Motor neuron (in vitro differentiated cells): ENCODE measurements at regions not wholly inside any gene's neighbourhood (a gene's known extent, or its start where the extent isn't known, plus 50 kb on each side); places are given as distances from the start of the nearest gene placed in this dataset.

Source experiments
- ATAC-seq, 8 experiments: fragments of 200-7000 bp; cut with Tn5 transposase; replicated peaks in 6 of 8; 2 replicates each; pipeline ENCODE4 v1.8.0; 2021; ENCODE audit warnings: mild to moderate bottlenecking in 8 of 8, moderate library complexity in 8 of 8
- H3K27ac ChIP-seq, 2 donors: fragments of 250-450 bp; sonication (Bioruptor Pico); 2 replicates each; pipeline ENCODE4 v1.9.0; 2021; ENCODE audit warnings: antibody characterized with exemption in 2 of 2, mild to moderate bottlenecking in 2 of 2, moderate library complexity in 1 of 2
- H3K4me1 ChIP-seq, 2 donors: fragments of 250-450 bp; sonication (Bioruptor Pico); replicated peaks in 1 of 2; 2 replicates each; pipeline ENCODE4 v1.6.1; 2021; ENCODE audit warnings: antibody characterized with exemption in 2 of 2, mild to moderate bottlenecking in 2 of 2, moderate library complexity in 1 of 2
- H3K4me3 ChIP-seq, 5 donors: fragments of 250-450 bp; sonication (Bioruptor Pico); 2 replicates each; pipeline ENCODE4 v1.9.0; 2021; ENCODE audit warnings: antibody characterized with exemption in 5 of 5, mild to moderate bottlenecking in 5 of 5, moderate library complexity in 4 of 5
- WGBS, 10 experiments: fragments of 450-650 bp; shearing (Covaris generic); methylation state at CpG; one replicate each; pipeline ENCODE4 v1.0.0; 2022; 5-methylcytosine and 5-hydroxymethylcytosine counted together
- in situ Hi-C, 9 experiments: fragments of 400-800 bp; cut with MboI; loops; one replicate each; pipeline ENCODE4 v1.15.0; 2021; ENCODE audit warnings: low sequenced_read_pairs in 9 of 9, low pct_unique_long_range_greater_than_20kb in 2 of 9; ENCODE audit not compliant: unreplicated experiment in 9 of 9

GRCh38 chr12:38984388-38984787 is 79.0 kb upstream of the CPNE8 start:
- Histone ChIP-seq H3K27ac (no peak overlapping the region), H3K4me1 (no peaks in the 10 kb centered on the region), H3K4me3 (no peak overlapping the region)
- in situ Hi-C loops, result no loop called here
- no peak for ATAC-seq
- 13 to 100% (median 100%) methylated on average over 1 of the region's 1 CpG; no CpG with 5 or more reads in 2 of the 10 experiments for WGBS, 10 experiments

DNA sequence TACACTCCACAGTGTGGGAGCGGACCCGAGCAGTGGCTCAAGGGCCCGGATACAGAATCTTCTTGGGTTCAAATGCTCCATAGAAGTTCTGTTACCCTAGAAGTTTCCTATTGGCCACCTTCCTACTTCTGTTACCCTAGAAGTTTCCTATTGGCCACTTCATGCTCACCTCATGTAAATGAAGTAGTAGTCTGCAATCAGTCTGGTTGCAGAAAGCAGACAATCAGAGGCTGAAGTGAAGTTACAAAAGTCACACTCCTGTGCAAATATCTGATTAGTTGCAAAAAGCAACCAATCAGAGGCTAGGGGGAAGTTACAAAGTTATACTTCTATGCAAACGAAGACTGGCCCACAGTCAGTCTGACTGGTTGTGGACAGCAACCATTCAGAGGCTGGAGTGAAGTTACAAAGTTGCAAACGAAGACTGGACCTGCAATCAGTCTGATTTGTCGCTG is 77.8 kb upstream of the CPNE8 start:
- in situ Hi-C loops, result no loop called here
- ATAC-seq, result peak in 3 of 8 experiments; percentile 36 to 71 (median 58)
- Histone ChIP-seq H3K4me3 (no peak overlapping the region), H3K4me1 (no peaks in the 10 kb centered on the region), H3K27ac (no peak overlapping the region)
- 25 to 100% (median 71%) methylated on average over 1 to 6 of the region's 6 CpGs for WGBS, 10 experiments

- H3K4me1 ChIP-seq, result no peaks in the 10 kb centered on the region
- 0 to 63% (median 33%) methylated on average over 1 of the region's 1 CpG; no CpG with 5 or more reads in 1 of the 10 experiments for WGBS, 10 experiments
- ATAC-seq, result no peak
- H3K4me3 ChIP-seq, result no peak overlapping the region
- in situ Hi-C loops, result no loop called here
- H3K27ac ChIP-seq, result no peak overlapping the region
Observed at GRCh38 chr12:38977132-38977531, 71.7 kb upstream of the CPNE8 start.

DNA sequence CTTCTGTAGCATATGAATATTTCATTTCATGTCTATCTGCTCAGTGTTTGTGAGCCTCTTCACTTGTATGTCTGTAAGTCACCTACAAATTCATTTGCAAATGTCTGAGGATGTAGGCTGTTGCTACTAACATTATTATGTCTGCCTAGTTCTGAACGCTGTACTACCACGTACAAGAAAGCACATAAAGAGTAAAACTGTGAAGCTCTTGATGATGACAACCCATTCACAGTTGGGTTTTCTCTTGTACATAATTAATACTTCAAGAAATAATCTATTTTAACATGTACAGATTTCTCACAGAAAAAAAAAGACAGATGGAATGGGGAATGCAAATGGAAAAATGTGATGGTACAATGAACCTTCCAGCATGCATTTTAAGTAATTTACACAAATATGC is 64.3 kb upstream of the CPNE8 start:
- no peak for ATAC-seq

GRCh38 chr12:38961683-38962082 is 56.3 kb upstream of the CPNE8 start:
- in situ Hi-C loops, result no loop called here

More for the DNA sequence above, 64.3 kb upstream of the CPNE8 start:
- 0 to 96% (median 40%) methylated on average over 1 to 2 of the region's 2 CpGs; no CpG with 5 or more reads in 1 of the 10 experiments for WGBS, 10 experiments
- H3K27ac ChIP-seq, result no peak overlapping the region
- no peaks in the 10 kb centered on the region for H3K4me1 ChIP-seq
- in situ Hi-C loops, result no loop called here
- H3K4me3 ChIP-seq, result no peak overlapping the region

DNA sequence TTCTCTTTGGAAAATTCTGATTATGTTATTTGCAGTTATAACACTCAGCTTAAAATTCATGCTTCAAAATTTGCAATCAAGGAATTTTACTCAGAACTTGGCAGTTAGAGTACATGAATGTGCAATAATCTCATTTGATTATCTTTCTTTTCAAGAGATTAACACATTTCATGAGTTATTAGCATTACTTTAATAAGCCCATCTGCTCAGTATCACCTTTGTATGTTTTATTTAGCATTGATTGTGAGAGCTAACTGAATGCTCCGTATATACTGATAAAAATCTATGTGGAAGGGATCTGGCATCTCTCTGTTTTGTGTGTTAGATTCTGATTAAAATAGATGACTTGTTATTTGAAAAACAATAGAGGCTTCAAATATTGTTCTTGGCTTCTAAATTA is 55.6 kb upstream of the CPNE8 start:
- ATAC-seq, result no peak
- WGBS, 10 experiments, result 20 to 86% (median 78%) methylated on average over 1 of the region's 1 CpG; no CpG with 5 or more reads in 1 of the 10 experiments
- in situ Hi-C loops, result no loop called here
- H3K4me3 ChIP-seq, result no peak overlapping the region
- H3K4me1 ChIP-seq, result no peaks in the 10 kb centered on the region
- no peak overlapping the region for H3K27ac ChIP-seq

More at GRCh38 chr12:38961683-38962082, 56.3 kb upstream of the CPNE8 start:
- H3K4me3 ChIP-seq, result no peak overlapping the region
- ATAC-seq, result no peak
- 31 to 100% (median 73%) methylated on average over 2 to 5 of the region's 5 CpGs; no CpG with 5 or more reads in 2 of the 10 experiments for WGBS, 10 experiments
- no peaks in the 10 kb centered on the region for H3K4me1 ChIP-seq
- H3K27ac ChIP-seq, result no peak overlapping the region

- H3K27ac ChIP-seq, result no peak overlapping the region
- H3K4me3 ChIP-seq, result no peak overlapping the region
- ATAC-seq, result no peak
- in situ Hi-C loops, result no loop called here
- H3K4me1 ChIP-seq, result no peaks in the 10 kb centered on the region
Observed at GRCh38 chr12:38956337-38956736, 50.9 kb upstream of the CPNE8 start.
